Fibroblast of villous mesenchyme (primary cell): ENCODE measurements at regions not wholly inside any gene's neighbourhood (a gene's known extent, or its start where the extent isn't known, plus 50 kb on each side); places are given as distances from the start of the nearest gene placed in this dataset.

Source experiments
- DNase-seq: peaks from one replicate; pipeline ENCODE4 v3.0.0-alpha.2; 2010; ENCODE audit warnings: low read depth
- H3K4me3 ChIP-seq: 2 replicates; pipeline ENCODE4 v1.5.1; 2011; ENCODE audit warnings: low read depth, mild to moderate bottlenecking, low read length
- TF ChIP-seq, protein P1 (sequence below): IDR thresholded peaks from 2 replicates; pipeline ENCODE4 v1.5.1; 2012; ENCODE audit warnings: low read depth, mild to moderate bottlenecking, low read length; ENCODE audit not compliant: insufficient read depth

DNA sequence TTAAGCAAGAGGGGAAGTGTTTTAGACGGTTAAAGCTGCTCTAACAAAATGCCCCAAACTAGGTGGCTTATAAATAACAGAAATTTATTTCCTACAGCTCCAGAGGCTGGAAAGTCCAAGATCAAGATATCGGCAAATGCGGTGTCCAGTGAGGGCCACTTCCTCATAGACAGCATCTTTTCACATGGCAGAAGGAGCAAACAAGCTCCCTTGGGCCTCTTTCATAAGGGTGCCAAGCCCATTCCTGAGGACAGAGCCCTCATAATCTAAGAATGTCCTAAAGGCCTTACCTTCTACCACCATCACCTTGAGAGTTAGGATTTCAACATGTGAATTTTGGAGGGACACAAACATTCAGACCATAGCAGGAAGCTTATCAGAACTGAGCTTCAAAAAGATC is 57.3 kb upstream of the PPP1CB start:
- TF ChIP-seq, protein P1, sequence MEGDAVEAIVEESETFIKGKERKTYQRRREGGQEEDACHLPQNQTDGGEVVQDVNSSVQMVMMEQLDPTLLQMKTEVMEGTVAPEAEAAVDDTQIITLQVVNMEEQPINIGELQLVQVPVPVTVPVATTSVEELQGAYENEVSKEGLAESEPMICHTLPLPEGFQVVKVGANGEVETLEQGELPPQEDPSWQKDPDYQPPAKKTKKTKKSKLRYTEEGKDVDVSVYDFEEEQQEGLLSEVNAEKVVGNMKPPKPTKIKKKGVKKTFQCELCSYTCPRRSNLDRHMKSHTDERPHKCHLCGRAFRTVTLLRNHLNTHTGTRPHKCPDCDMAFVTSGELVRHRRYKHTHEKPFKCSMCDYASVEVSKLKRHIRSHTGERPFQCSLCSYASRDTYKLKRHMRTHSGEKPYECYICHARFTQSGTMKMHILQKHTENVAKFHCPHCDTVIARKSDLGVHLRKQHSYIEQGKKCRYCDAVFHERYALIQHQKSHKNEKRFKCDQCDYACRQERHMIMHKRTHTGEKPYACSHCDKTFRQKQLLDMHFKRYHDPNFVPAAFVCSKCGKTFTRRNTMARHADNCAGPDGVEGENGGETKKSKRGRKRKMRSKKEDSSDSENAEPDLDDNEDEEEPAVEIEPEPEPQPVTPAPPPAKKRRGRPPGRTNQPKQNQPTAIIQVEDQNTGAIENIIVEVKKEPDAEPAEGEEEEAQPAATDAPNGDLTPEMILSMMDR: no peak
- no peak overlapping the region for H3K4me3 ChIP-seq
- no peak for DNase-seq

DNA sequence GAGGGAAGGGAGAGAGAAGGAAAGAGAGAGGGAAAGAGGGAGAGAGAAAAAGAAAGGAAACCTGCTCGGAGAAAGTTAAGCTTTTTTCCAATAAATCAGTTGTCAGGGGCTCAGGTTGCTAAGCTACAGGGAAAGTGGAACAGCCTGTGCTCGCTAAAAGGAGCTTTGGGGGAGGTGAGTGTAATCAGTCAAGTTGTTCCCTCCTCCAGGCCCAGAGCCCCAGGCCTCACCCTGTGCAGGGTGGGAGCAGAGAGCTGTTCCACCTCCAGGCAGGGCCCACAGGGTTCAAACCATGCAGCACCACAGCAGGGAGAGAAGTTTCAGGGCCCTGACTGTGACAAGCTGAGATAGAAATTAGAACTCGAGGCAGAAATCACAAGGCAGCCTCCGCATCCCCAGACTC is 56.4 kb upstream of the PPP1CB start:
- TF ChIP-seq, protein P1: no peak

GRCh38 chr2:28696261-28696660 is 55.4 kb upstream of the PPP1CB start:
- DNase-seq: no peak
- TF ChIP-seq, protein P1: no peak
- H3K4me3 ChIP-seq: no peak overlapping the region

More for the DNA sequence above, 56.4 kb upstream of the PPP1CB start:
- H3K4me3 ChIP-seq: no peak overlapping the region
- DNase-seq: peak; percentile 58

DNA sequence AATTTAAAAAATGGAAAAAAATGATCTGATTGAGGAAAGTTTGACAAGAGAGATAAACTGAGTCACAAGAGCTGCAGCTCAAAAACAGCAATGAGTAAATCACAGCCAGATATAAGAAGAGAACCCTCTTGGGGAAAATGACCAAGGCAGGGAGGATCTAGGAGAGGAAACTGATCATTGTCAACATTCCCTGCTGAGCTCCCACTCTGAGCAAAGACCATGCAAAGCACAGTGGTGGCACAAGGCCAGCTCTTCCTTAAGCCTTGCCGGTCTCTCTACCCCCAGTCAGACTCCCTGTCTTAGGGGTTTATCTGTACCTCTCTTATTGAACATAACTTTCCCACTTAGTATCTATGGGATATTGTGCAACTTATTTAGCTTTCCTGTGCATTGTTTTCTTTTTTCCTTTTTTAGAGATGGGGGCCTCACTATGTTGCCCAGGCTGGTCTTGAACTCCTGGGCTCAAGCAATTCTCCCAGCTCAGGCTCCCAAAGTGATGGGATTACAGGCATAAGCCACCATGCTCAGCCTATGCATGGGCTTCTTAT is 54.0 kb upstream of the PPP1CB start:
- no peak overlapping the region for H3K4me3 ChIP-seq
- no peak for DNase-seq
- TF ChIP-seq, protein P1: no peak

GRCh38 chr2:28698545-28698944 is 53.1 kb upstream of the PPP1CB start:
- no peak overlapping the region for H3K4me3 ChIP-seq
- TF ChIP-seq, protein P1: no peak
- no peak for DNase-seq
